ENCODE measurements at regions not wholly inside any gene's neighbourhood (a gene's known extent, or its start where the extent isn't known, plus 50 kb on each side); places are given as distances from the start of the nearest gene placed in this dataset.
A peak's percentile ranks its signal among the peaks of the same experiment; 100 is the strongest.

DNA sequence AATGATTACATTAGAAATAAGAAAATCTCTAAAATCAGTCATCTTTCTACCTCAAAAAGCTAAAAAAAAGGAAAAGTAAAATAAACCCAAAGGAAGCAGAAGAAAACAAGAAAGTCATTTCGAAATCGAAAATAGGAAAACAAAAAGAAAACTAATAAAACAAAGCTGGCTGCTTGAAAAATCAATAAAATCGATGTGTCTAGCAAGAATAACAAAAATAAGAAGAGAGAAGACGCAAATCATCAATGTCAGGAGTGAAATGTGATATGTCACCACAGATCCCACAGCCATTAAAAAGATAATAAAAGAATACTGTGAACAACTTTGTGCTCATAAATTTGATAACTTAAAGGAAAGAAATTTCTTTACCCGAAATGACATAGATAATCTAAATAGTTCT is 218.1 kb upstream of the S1PR3 start:
- Histone ChIP-seq H4K20me1 (ENCODE audit: insufficient read depth) (no peaks in the 10 kb centered on the region), H3K4me2 (no peak overlapping the region), H3K79me2 (ENCODE audit: insufficient read depth) (no peaks in the 10 kb centered on the region), H3F3A (replicated peaks; ENCODE audit: insufficient read depth) (peaks cover 17% of the 10 kb centered on the region), H3K4me3 (ENCODE audit: low read depth in 2 of 2, low read length in 1 of 2) (no peak overlapping the region), H3K27me3 (ENCODE audit: insufficient read depth) (no peaks in the 10 kb centered on the region), H3K4me1 (ENCODE audit: control insufficient read depth in 1 of 2, insufficient read depth in 2 of 2, low read depth in 1 of 2, low read length in 1 of 2) (peaks cover 11 to 53% of the 10 kb centered on the region in 2 experiments), H2AFZ (ENCODE audit: low read depth) (no peak overlapping the region), H3K9ac (no peak overlapping the region), H3K36me3 (replicated peaks in 1 of 2; ENCODE audit: control insufficient read depth in 1 of 2, insufficient read depth in 2 of 2, low read length in 1 of 2) (no peaks in the 10 kb centered on the region), H3K9me2 (no peaks in the 10 kb centered on the region), H3K9me3 (no peaks in the 10 kb centered on the region), H3K27ac (ENCODE audit: low read depth in 2 of 2, low read length in 1 of 2) (no peak overlapping the region)
- CTCF ChIA-PET, result no interaction called here
- 75% methylated on average over 5 of the region's 5 CpGs for WGBS (ENCODE audit: low lambda C conversion rate)
- DNase-seq, result no peak
- TF ChIP-seq, protein P1, sequence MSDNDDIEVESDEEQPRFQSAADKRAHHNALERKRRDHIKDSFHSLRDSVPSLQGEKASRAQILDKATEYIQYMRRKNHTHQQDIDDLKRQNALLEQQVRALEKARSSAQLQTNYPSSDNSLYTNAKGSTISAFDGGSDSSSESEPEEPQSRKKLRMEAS (IDR thresholded peaks at IDR 0.05; ENCODE audit: low read depth), result no peak
- TF ChIP-seq GABPA (IDR thresholded peaks at IDR 0.05; ENCODE audit: low read depth), result no peak
- POLR2A ChIA-PET, result no interaction called here

DNA sequence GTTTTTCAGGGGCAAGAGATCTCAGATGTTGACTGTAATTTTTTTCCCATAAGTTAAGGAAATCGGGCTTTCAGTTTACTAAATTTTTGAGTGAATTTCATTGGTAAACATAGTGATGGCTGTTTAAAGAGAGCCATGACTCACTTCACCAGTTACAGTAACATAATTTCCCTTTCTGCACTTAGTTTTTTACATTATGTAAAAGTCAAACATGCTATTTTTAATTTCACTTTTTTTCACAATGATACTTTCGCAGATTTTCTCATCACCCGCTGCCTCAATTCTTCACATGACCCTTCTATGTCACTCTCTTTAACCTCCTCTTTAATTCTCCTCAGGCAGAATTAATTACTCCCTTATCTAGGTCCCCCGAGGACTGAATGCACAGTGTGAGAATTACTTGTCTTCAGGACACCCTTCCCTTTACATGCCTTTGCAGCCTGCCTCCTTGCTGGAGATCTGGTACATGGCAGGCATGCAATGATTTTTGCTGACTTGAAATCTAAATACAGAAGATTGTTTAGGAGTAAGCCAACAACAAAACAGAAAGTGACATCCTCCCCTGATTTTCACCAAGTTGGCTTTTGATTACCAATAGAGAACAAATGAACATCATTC is 217.5 kb upstream of the S1PR3 start:
- no peak overlapping the region for H3K9ac ChIP-seq
- POLR2A ChIA-PET, result no interaction called here
- 72% methylated on average over 4 of the region's 4 CpGs for WGBS (ENCODE audit: low lambda C conversion rate)
- TF ChIP-seq SMC3 (IDR thresholded peaks at IDR 0.05; ENCODE audit: low read depth, low read length), result no peak
- TF ChIP-seq, protein P2, sequence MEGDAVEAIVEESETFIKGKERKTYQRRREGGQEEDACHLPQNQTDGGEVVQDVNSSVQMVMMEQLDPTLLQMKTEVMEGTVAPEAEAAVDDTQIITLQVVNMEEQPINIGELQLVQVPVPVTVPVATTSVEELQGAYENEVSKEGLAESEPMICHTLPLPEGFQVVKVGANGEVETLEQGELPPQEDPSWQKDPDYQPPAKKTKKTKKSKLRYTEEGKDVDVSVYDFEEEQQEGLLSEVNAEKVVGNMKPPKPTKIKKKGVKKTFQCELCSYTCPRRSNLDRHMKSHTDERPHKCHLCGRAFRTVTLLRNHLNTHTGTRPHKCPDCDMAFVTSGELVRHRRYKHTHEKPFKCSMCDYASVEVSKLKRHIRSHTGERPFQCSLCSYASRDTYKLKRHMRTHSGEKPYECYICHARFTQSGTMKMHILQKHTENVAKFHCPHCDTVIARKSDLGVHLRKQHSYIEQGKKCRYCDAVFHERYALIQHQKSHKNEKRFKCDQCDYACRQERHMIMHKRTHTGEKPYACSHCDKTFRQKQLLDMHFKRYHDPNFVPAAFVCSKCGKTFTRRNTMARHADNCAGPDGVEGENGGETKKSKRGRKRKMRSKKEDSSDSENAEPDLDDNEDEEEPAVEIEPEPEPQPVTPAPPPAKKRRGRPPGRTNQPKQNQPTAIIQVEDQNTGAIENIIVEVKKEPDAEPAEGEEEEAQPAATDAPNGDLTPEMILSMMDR (IDR thresholded peaks at IDR 0.05), result 0 out of 2 replicates have a peak, but pooled peaks have one; percentile 13
- no peak for TF ChIP-seq TEAD4 (IDR thresholded peaks at IDR 0.05; ENCODE audit: borderline replicate concordance, insufficient read depth)
- TF ChIP-seq FOXJ3 (CRISPR knock-in tag; IDR thresholded peaks at IDR 0.05), result no peak
- H3K4me1 ChIP-seq (ENCODE audit: control insufficient read depth in 1 of 2, insufficient read depth in 2 of 2, low read depth in 1 of 2, low read length in 1 of 2), result peaks cover 13 to 55% of the 10 kb centered on the region in 2 experiments
- H3K79me2 ChIP-seq (ENCODE audit: insufficient read depth), result no peaks in the 10 kb centered on the region
- no peaks in the 10 kb centered on the region for H3K36me3 ChIP-seq (replicated peaks in 1 of 2; ENCODE audit: control insufficient read depth in 1 of 2, insufficient read depth in 2 of 2, low read length in 1 of 2)
- peaks cover 17% of the 10 kb centered on the region for H3F3A ChIP-seq (replicated peaks; ENCODE audit: insufficient read depth)
- H3K9me3 ChIP-seq, result no peaks in the 10 kb centered on the region
- H4K20me1 ChIP-seq (ENCODE audit: insufficient read depth), result no peaks in the 10 kb centered on the region
- no peaks in the 10 kb centered on the region for H3K27me3 ChIP-seq (ENCODE audit: insufficient read depth)
- H3K4me3 ChIP-seq (ENCODE audit: low read depth in 2 of 2, low read length in 1 of 2), result no peak overlapping the region
- H3K27ac ChIP-seq (ENCODE audit: low read depth in 2 of 2, low read length in 1 of 2), result peak overlapping the region; percentile 28 to 77; a peak in 3 of 4 replicates
- CTCF ChIA-PET, result no interaction called here
- H3K9me2 ChIP-seq, result no peaks in the 10 kb centered on the region
- H3K4me2 ChIP-seq, result peak overlapping the region; percentile 18; the same call in 1 of the 2 replicates
- no peak overlapping the region; the same call in 1 of the 2 replicates for H2AFZ ChIP-seq (ENCODE audit: low read depth)
- no peak for DNase-seq

DNA sequence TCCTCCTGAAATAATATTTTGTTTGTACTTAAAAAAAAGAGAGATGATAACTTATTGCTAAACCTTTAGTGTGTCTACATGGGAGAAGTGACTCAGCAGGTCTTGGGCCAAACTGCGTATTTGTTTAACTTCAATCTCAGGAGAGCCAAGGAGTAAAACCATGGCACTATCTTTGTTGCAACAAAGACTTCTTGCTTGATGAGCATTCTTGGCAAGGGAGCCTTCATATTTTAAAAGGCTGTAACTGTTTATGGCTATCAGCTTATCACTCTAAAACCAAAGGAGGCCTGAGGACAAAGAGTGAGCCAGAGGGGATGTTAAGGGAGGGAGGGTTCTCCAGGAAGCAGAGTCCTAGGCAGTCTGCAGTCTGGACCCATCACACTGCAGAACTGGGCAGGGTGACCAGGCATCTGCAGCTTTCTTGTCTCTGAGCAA is 216.2 kb upstream of the S1PR3 start:
- H3K4me2 ChIP-seq, result peak overlapping the region; percentile 54
- no peaks in the 10 kb centered on the region for H3K9me2 ChIP-seq
- TF ChIP-seq, protein P3, sequence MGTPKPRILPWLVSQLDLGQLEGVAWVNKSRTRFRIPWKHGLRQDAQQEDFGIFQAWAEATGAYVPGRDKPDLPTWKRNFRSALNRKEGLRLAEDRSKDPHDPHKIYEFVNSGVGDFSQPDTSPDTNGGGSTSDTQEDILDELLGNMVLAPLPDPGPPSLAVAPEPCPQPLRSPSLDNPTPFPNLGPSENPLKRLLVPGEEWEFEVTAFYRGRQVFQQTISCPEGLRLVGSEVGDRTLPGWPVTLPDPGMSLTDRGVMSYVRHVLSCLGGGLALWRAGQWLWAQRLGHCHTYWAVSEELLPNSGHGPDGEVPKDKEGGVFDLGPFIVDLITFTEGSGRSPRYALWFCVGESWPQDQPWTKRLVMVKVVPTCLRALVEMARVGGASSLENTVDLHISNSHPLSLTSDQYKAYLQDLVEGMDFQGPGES (IDR thresholded peaks at IDR 0.05; ENCODE audit: low read depth, low read length), result no peak
- TF ChIP-seq, protein P4, sequence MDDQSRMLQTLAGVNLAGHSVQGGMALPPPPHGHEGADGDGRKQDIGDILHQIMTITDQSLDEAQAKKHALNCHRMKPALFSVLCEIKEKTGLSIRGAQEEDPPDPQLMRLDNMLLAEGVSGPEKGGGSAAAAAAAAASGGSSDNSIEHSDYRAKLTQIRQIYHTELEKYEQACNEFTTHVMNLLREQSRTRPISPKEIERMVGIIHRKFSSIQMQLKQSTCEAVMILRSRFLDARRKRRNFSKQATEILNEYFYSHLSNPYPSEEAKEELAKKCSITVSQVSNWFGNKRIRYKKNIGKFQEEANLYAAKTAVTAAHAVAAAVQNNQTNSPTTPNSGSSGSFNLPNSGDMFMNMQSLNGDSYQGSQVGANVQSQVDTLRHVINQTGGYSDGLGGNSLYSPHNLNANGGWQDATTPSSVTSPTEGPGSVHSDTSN (IDR thresholded peaks at IDR 0.05), result peak; percentile 78
- TF ChIP-seq RXRA (IDR thresholded peaks at IDR 0.05; ENCODE audit: borderline replicate concordance, low read depth) (peak; percentile 75; the same call in 1 of the 2 replicates), ELF1 (IDR thresholded peaks at IDR 0.05) (peak; percentile 46; the same call in 1 of the 2 replicates), GABPA (IDR thresholded peaks at IDR 0.05; ENCODE audit: low read depth) (no peak), NFIC (IDR thresholded peaks at IDR 0.05; ENCODE audit: borderline replicate concordance) (peak; percentile 91), TCF12 (IDR thresholded peaks at IDR 0.05) (peak; percentile 86), CHD2 (IDR thresholded peaks at IDR 0.05; ENCODE audit: low read length, partially characterized antibody) (no peak), FOSL2 (IDR thresholded peaks at IDR 0.05; ENCODE audit: borderline replicate concordance, low read depth) (peak; percentile 59), TAF1 (IDR thresholded peaks at IDR 0.05; ENCODE audit: borderline replicate concordance, low read depth, low read length) (no peak), EP300 (IDR thresholded peaks at IDR 0.05; ENCODE audit: borderline replicate concordance in 1 of 2, low read depth in 1 of 2, low read length in 1 of 2) (peak in 1 of 2 experiments; percentile 83; a peak in 2 of 4 replicates), JUND (IDR thresholded peaks at IDR 0.05) (peak; percentile 55)
- TF ChIP-seq, protein P1 (IDR thresholded peaks at IDR 0.05; ENCODE audit: low read depth), result peak; percentile 31; the same call in 1 of the 2 replicates
- no peaks in the 10 kb centered on the region for H3K79me2 ChIP-seq (ENCODE audit: insufficient read depth)
- WGBS (ENCODE audit: low lambda C conversion rate), result 22% methylated on average over 1 of the region's 1 CpG
- ChIA-PET POLR2A (no interaction called here), CTCF (no interaction called here)
- H3K4me1 ChIP-seq (ENCODE audit: control insufficient read depth in 1 of 2, insufficient read depth in 2 of 2, low read depth in 1 of 2, low read length in 1 of 2), result peaks cover 13 to 55% of the 10 kb centered on the region in 2 experiments
- H3F3A ChIP-seq (replicated peaks; ENCODE audit: insufficient read depth), result peaks cover 17% of the 10 kb centered on the region
- no peaks in the 10 kb centered on the region for H3K27me3 ChIP-seq (ENCODE audit: insufficient read depth)
- peak overlapping the region; percentile 3; the same call in 1 of the 2 replicates for H2AFZ ChIP-seq (ENCODE audit: low read depth)
- H3K9ac ChIP-seq, result peak overlapping the region; percentile 19; the same call in 1 of the 2 replicates
- DNase-seq, result no peak
- H3K27ac ChIP-seq (ENCODE audit: low read depth in 2 of 2, low read length in 1 of 2), result peak overlapping the region; percentile 60 to 77; a peak in 3 of 4 replicates
- no peaks in the 10 kb centered on the region for H3K36me3 ChIP-seq (replicated peaks in 1 of 2; ENCODE audit: control insufficient read depth in 1 of 2, insufficient read depth in 2 of 2, low read length in 1 of 2)
- no peaks in the 10 kb centered on the region for H4K20me1 ChIP-seq (ENCODE audit: insufficient read depth)
- H3K9me3 ChIP-seq, result no peaks in the 10 kb centered on the region
- H3K4me3 ChIP-seq (ENCODE audit: low read depth in 2 of 2, low read length in 1 of 2), result no peak overlapping the region
